GM23338 (cell line): ENCODE measurements at regions not wholly inside any gene's neighbourhood (a gene's known extent, or its start where the extent isn't known, plus 50 kb on each side); places are given as distances from the start of the nearest gene placed in this dataset.

Experiments used
- ATAC-seq: fragments of 200-7000 bp; cut with Tn5 transposase; 3 replicates; pipeline ENCODE4 v1.9.1; 2020
- DNase-seq: peaks from one replicate; pipeline ENCODE4 v3.0.0-alpha.2; 2015; ENCODE audit warnings: low spot score
- H2AFZ ChIP-seq: fragments of 200-600 bp; sonication (generic); 2 replicates; pipeline ENCODE4 v1.8.0; 2016; ENCODE audit warnings: antibody characterized with exemption, mild to moderate bottlenecking, moderate library complexity
- H3F3A ChIP-seq: fragments of 200-600 bp; sonication (generic); replicated peaks from 2 replicates; pipeline ENCODE4 v1.8.0; 2017; ENCODE audit warnings: antibody characterized with exemption, mixed run types, low read depth
- H3K27ac ChIP-seq: fragments of 200-600 bp; sonication (generic); 2 replicates; pipeline ENCODE4 v1.6.1; 2016; ENCODE audit warnings: low read depth
- H3K27me3 ChIP-seq: fragments of 200-600 bp; sonication (generic); 2 replicates; pipeline ENCODE4 v1.8.0; 2016; ENCODE audit warnings: mild to moderate bottlenecking, mixed run types, moderate library complexity; ENCODE audit not compliant: insufficient read depth
- H3K36me3 ChIP-seq: fragments of 200-600 bp; sonication (generic); 2 replicates; pipeline ENCODE4 v1.8.0; 2016; ENCODE audit warnings: mild to moderate bottlenecking; ENCODE audit not compliant: insufficient read depth
- H3K4me1 ChIP-seq: fragments of 200-600 bp; sonication (generic); 2 replicates; pipeline ENCODE4 v1.8.0; 2016; ENCODE audit warnings: mild to moderate bottlenecking, moderate library complexity; ENCODE audit not compliant: insufficient read depth
- H3K4me2 ChIP-seq: fragments of 200-600 bp; sonication (generic); 2 replicates; pipeline ENCODE4 v1.7.1; 2017; ENCODE audit warnings: mixed run types
- H3K4me3 ChIP-seq: fragments of 200-600 bp; sonication (generic); 2 replicates; pipeline ENCODE4 v1.6.1; 2016; ENCODE audit warnings: mixed run types
- H3K79me2 ChIP-seq: fragments of 200-600 bp; sonication (generic); replicated peaks from 2 replicates; pipeline ENCODE4 v1.8.0; 2017; ENCODE audit warnings: mild to moderate bottlenecking; ENCODE audit not compliant: insufficient read depth
- H3K9me2 ChIP-seq: fragments of 200-600 bp; sonication (generic); 2 replicates; pipeline ENCODE4 v1.8.0; 2017; ENCODE audit not compliant: insufficient read depth
- H4K20me1 ChIP-seq: fragments of 200-600 bp; sonication (generic); replicated peaks from 2 replicates; pipeline ENCODE4 v1.8.0; 2017; ENCODE audit warnings: mild to moderate bottlenecking; ENCODE audit not compliant: insufficient read depth
- H3K27ac Mint-ChIP-seq: 2 replicates; pipeline ENCODE4 v1.8.0; 2020; ENCODE audit warnings: inconsistent platforms, mild to moderate bottlenecking, moderate library complexity, mixed read lengths
- H3K27me3 Mint-ChIP-seq: 3 replicates; pipeline ENCODE4 v1.8.0; 2022; ENCODE audit warnings: low read depth, mild to moderate bottlenecking, moderate library complexity, mixed read lengths, inconsistent platforms; ENCODE audit not compliant: insufficient read depth, poor library complexity
- H3K36me3 Mint-ChIP-seq: 3 replicates; pipeline ENCODE4 v1.8.0; 2021; ENCODE audit warnings: low read depth, mild to moderate bottlenecking, inconsistent platforms, moderate library complexity, mixed read lengths
- H3K4me1 Mint-ChIP-seq: 3 replicates; pipeline ENCODE4 v1.8.0; 2020; ENCODE audit warnings: mild to moderate bottlenecking, inconsistent platforms, mixed read lengths
- H3K4me3 Mint-ChIP-seq: 3 replicates; pipeline ENCODE4 v1.8.0; 2021; ENCODE audit warnings: moderate library complexity, mild to moderate bottlenecking, inconsistent platforms, mixed read lengths
- H3K9me3 Mint-ChIP-seq: 3 replicates; pipeline ENCODE4 v1.8.0; 2020; ENCODE audit warnings: moderate library complexity, mild to moderate bottlenecking, inconsistent platforms, mixed read lengths
- CREB1 ChIP-seq: fragments of 250-450 bp; sonication (Bioruptor Pico); IDR thresholded peaks from 2 replicates; pipeline ENCODE4 v1.5.0; 2020; ENCODE audit warnings: low read depth, mild to moderate bottlenecking, moderate library complexity
- EZH2 ChIP-seq: fragments of 200-600 bp; sonication (generic); IDR thresholded peaks from one replicate; pipeline ENCODE4 v1.8.0; 2017; ENCODE audit warnings: antibody characterized with exemption, mild to moderate bottlenecking, low read depth; ENCODE audit not compliant: unreplicated experiment
- EZH2phosphoT487 ChIP-seq: fragments of 200-600 bp; sonication (generic); IDR thresholded peaks from one replicate; pipeline ENCODE4 v1.8.1; 2018; ENCODE audit warnings: antibody characterized with exemption; ENCODE audit not compliant: unreplicated experiment
- JUNB ChIP-seq: IDR thresholded peaks from one replicate; pipeline ENCODE4 v1.6.1; 2016; ENCODE audit warnings: antibody characterized with exemption; ENCODE audit not compliant: unreplicated experiment
- NANOG ChIP-seq: IDR thresholded peaks from 2 replicates; pipeline ENCODE4 v1.6.1; 2016; ENCODE audit warnings: antibody characterized with exemption, borderline replicate concordance
- POLR2AphosphoS5 ChIP-seq: IDR thresholded peaks from 2 replicates; pipeline ENCODE4 v1.6.1; 2016; ENCODE audit warnings: antibody characterized with exemption, low read depth
- STAT1 ChIP-seq: IDR thresholded peaks from one replicate; pipeline ENCODE4 v1.6.1; 2016; ENCODE audit warnings: antibody characterized with exemption; ENCODE audit not compliant: unreplicated experiment
- ZNF114 ChIP-seq: fragments of 250-450 bp; sonication (Bioruptor Pico); IDR thresholded peaks from 2 replicates; pipeline ENCODE4 v1.5.0; 2020; ENCODE audit warnings: mild to moderate bottlenecking, moderate library complexity
- ZNF331 ChIP-seq: fragments of 250-450 bp; sonication (Bioruptor Pico); IDR thresholded peaks from 2 replicates; pipeline ENCODE4 v1.5.0; 2020; ENCODE audit warnings: low read depth, mild to moderate bottlenecking, moderate library complexity
- TF ChIP-seq, protein P1 (sequence below): IDR thresholded peaks from one replicate; pipeline ENCODE4 v1.6.1; 2018; ENCODE audit warnings: antibody characterized with exemption; ENCODE audit not compliant: unreplicated experiment
- TF ChIP-seq, protein P2 (sequence below): fragments of 250-450 bp; sonication (Bioruptor Pico); IDR thresholded peaks from 2 replicates; pipeline ENCODE4 v1.5.0; 2020; ENCODE audit warnings: mild to moderate bottlenecking, moderate library complexity
- TF ChIP-seq, protein P3 (sequence below): IDR thresholded peaks from 2 replicates; pipeline ENCODE4 v1.6.1; 2016; ENCODE audit warnings: antibody characterized with exemption
- TF ChIP-seq, protein P4 (sequence below), 2 experiments: fragments of 200-600 bp in 1 of 2; sonication (generic) in 1 of 2; conservative IDR thresholded peaks; 2 replicates each; pipeline versions ENCODE4 v1.5.1 to v1.6.1; 2016 to 2017; ENCODE audit warnings: antibody characterized with exemption in 2 of 2, low read depth in 2 of 2, mild to moderate bottlenecking in 2 of 2, moderate library complexity in 1 of 2

DNA sequence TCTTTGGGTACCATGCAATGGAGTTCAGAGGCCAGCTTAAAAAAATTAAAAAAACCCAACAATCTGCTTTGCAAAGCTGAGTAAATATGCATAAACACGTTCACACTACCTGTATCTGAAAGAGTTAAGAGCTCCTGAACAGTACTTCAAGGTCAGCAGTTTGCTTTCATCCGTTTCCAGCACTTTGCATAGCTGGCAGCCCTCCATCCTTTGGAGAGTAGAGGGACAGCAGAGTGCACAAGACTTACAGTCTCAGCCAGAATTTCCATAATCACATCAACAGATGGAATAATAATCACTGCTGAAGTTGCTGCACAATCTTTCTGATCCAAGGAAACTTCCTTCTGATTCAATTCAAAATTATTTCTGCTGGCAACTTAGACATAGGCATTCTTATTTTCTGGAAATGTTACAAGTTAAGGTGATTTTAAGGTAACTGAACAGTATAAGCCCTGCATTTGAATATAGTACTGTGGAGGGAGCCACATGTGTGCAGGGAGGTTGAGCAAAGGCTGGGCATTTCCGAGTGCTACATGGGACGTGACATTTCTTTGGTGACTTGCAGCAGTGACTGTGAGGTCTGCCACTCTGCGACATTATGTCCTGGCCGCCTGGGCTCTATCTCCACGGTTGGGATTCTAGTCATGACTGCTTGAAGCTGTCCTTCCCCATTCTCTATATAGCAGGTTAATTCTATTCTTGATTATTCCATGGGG, 73.5 kb upstream of the EMCN start:
- Histone ChIP-seq H3K36me3 (no peaks in the 10 kb centered on the region), H3K4me3 (no peak overlapping the region), H4K20me1 (no peaks in the 10 kb centered on the region), H3K4me2 (no peak overlapping the region), H3K79me2 (no peaks in the 10 kb centered on the region), H3K27ac (no peak overlapping the region), H3K27me3 (no peaks in the 10 kb centered on the region), H3F3A (no peaks in the 10 kb centered on the region), H3K4me1 (peaks cover 7% of the 10 kb centered on the region; the same call in 1 of the 2 replicates), H3K9me2 (no peaks in the 10 kb centered on the region; the same call in 1 of the 2 replicates), H2AFZ (no peak overlapping the region)
- no peak for TF ChIP-seq ZNF114 (CRISPR knock-in tag)
- no peak for TF ChIP-seq POLR2AphosphoS5
- TF ChIP-seq, protein P1, sequence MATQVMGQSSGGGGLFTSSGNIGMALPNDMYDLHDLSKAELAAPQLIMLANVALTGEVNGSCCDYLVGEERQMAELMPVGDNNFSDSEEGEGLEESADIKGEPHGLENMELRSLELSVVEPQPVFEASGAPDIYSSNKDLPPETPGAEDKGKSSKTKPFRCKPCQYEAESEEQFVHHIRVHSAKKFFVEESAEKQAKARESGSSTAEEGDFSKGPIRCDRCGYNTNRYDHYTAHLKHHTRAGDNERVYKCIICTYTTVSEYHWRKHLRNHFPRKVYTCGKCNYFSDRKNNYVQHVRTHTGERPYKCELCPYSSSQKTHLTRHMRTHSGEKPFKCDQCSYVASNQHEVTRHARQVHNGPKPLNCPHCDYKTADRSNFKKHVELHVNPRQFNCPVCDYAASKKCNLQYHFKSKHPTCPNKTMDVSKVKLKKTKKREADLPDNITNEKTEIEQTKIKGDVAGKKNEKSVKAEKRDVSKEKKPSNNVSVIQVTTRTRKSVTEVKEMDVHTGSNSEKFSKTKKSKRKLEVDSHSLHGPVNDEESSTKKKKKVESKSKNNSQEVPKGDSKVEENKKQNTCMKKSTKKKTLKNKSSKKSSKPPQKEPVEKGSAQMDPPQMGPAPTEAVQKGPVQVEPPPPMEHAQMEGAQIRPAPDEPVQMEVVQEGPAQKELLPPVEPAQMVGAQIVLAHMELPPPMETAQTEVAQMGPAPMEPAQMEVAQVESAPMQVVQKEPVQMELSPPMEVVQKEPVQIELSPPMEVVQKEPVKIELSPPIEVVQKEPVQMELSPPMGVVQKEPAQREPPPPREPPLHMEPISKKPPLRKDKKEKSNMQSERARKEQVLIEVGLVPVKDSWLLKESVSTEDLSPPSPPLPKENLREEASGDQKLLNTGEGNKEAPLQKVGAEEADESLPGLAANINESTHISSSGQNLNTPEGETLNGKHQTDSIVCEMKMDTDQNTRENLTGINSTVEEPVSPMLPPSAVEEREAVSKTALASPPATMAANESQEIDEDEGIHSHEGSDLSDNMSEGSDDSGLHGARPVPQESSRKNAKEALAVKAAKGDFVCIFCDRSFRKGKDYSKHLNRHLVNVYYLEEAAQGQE = no peak
- no peak for TF ChIP-seq JUNB
- TF ChIP-seq, protein P2, sequence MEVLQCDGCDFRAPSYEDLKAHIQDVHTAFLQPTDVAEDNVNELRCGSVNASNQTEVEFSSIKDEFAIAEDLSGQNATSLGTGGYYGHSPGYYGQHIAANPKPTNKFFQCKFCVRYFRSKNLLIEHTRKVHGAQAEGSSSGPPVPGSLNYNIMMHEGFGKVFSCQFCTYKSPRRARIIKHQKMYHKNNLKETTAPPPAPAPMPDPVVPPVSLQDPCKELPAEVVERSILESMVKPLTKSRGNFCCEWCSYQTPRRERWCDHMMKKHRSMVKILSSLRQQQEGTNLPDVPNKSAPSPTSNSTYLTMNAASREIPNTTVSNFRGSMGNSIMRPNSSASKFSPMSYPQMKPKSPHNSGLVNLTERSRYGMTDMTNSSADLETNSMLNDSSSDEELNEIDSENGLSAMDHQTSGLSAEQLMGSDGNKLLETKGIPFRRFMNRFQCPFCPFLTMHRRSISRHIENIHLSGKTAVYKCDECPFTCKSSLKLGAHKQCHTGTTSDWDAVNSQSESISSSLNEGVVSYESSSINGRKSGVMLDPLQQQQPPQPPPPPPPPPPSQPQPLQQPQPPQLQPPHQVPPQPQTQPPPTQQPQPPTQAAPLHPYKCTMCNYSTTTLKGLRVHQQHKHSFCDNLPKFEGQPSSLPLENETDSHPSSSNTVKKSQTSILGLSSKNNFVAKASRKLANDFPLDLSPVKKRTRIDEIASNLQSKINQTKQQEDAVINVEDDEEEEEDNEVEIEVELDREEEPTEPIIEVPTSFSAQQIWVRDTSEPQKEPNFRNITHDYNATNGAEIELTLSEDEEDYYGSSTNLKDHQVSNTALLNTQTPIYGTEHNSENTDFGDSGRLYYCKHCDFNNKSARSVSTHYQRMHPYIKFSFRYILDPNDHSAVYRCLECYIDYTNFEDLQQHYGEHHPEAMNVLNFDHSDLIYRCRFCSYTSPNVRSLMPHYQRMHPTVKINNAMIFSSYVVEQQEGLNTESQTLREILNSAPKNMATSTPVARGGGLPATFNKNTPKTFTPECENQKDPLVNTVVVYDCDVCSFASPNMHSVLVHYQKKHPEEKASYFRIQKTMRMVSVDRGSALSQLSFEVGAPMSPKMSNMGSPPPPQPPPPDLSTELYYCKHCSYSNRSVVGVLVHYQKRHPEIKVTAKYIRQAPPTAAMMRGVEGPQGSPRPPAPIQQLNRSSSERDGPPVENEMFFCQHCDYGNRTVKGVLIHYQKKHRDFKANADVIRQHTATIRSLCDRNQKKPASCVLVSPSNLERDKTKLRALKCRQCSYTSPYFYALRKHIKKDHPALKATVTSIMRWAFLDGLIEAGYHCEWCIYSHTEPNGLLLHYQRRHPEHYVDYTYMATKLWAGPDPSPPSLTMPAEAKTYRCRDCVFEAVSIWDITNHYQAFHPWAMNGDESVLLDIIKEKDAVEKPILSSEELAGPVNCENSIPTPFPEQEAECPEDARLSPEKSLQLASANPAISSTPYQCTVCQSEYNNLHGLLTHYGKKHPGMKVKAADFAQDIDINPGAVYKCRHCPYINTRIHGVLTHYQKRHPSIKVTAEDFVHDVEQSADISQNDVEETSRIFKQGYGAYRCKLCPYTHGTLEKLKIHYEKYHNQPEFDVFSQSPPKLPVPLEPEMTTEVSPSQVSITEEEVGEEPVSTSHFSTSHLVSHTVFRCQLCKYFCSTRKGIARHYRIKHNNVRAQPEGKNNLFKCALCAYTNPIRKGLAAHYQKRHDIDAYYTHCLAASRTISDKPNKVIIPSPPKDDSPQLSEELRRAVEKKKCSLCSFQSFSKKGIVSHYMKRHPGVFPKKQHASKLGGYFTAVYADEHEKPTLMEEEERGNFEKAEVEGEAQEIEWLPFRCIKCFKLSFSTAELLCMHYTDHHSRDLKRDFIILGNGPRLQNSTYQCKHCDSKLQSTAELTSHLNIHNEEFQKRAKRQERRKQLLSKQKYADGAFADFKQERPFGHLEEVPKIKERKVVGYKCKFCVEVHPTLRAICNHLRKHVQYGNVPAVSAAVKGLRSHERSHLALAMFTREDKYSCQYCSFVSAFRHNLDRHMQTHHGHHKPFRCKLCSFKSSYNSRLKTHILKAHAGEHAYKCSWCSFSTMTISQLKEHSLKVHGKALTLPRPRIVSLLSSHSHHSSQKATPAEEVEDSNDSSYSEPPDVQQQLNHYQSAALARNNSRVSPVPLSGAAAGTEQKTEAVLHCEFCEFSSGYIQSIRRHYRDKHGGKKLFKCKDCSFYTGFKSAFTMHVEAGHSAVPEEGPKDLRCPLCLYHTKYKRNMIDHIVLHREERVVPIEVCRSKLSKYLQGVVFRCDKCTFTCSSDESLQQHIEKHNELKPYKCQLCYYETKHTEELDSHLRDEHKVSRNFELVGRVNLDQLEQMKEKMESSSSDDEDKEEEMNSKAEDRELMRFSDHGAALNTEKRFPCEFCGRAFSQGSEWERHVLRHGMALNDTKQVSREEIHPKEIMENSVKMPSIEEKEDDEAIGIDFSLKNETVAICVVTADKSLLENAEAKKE (CRISPR knock-in tag) = no peak
- TF ChIP-seq STAT1 = no peak
- no peak for TF ChIP-seq EZH2
- TF ChIP-seq NANOG = no peak
- TF ChIP-seq, protein P3, sequence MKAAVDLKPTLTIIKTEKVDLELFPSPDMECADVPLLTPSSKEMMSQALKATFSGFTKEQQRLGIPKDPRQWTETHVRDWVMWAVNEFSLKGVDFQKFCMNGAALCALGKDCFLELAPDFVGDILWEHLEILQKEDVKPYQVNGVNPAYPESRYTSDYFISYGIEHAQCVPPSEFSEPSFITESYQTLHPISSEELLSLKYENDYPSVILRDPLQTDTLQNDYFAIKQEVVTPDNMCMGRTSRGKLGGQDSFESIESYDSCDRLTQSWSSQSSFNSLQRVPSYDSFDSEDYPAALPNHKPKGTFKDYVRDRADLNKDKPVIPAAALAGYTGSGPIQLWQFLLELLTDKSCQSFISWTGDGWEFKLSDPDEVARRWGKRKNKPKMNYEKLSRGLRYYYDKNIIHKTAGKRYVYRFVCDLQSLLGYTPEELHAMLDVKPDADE = no peak
- no peak for TF ChIP-seq ZNF331 (CRISPR knock-in tag)
- TF ChIP-seq EZH2phosphoT487 = no peak
- TF ChIP-seq, protein P4, sequence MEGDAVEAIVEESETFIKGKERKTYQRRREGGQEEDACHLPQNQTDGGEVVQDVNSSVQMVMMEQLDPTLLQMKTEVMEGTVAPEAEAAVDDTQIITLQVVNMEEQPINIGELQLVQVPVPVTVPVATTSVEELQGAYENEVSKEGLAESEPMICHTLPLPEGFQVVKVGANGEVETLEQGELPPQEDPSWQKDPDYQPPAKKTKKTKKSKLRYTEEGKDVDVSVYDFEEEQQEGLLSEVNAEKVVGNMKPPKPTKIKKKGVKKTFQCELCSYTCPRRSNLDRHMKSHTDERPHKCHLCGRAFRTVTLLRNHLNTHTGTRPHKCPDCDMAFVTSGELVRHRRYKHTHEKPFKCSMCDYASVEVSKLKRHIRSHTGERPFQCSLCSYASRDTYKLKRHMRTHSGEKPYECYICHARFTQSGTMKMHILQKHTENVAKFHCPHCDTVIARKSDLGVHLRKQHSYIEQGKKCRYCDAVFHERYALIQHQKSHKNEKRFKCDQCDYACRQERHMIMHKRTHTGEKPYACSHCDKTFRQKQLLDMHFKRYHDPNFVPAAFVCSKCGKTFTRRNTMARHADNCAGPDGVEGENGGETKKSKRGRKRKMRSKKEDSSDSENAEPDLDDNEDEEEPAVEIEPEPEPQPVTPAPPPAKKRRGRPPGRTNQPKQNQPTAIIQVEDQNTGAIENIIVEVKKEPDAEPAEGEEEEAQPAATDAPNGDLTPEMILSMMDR (conservative IDR thresholded peaks at IDR 0.05; ENCODE audit: low read depth in 2 of 2) = no peak
- no peak for TF ChIP-seq CREB1 (CRISPR knock-in tag)
- ATAC-seq = no peak
- Mint-ChIP-seq H3K9me3 (no peaks in the 10 kb centered on the region), H3K36me3 (no peaks in the 10 kb centered on the region), H3K27ac (no peak overlapping the region), H3K4me3 (no peak overlapping the region), H3K4me1 (no peaks in the 10 kb centered on the region), H3K27me3 (no peaks in the 10 kb centered on the region)
- no peak for DNase-seq
